GM12864 (cell line): ENCODE measurements at regions not wholly inside any gene's neighbourhood (a gene's known extent, or its start where the extent isn't known, plus 50 kb on each side); places are given as distances from the start of the nearest gene placed in this dataset.

Source experiments
- DNase-seq: peaks from one replicate; pipeline ENCODE4 v3.0.0-alpha.2; 2011; ENCODE audit warnings: low read depth
- H3K4me3 ChIP-seq: 2 replicates; pipeline ENCODE4 v1.5.1; 2011; ENCODE audit warnings: mild to moderate bottlenecking, low read depth, low read length, control low read depth
- TF ChIP-seq, protein P1 (sequence below): IDR thresholded peaks from 2 replicates; pipeline ENCODE4 v1.5.1; 2011; ENCODE audit warnings: low read depth, mild to moderate bottlenecking, moderate library complexity, low read length, control low read depth, inconsistent platforms; ENCODE audit errors: missing control alignments

DNA sequence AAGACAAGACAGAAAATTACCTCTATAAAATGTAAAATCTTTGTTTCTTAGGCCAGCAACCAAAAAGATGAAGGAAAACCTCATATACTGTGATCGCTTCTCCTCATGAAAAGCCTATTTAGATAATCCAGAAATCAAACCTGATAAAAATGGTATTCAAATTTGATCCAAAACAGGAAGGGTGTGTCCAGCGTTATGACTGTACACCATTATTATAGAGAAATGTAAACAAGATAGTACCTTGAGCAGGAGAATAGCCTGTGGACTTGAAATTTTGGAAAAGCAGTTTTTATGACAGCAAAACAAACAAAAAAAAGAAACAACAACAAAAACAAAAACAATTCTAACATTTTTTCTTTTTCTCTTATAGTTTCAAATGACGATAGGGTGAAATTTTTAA is 1382.8 kb upstream of the CDH9 start:
- TF ChIP-seq, protein P1, sequence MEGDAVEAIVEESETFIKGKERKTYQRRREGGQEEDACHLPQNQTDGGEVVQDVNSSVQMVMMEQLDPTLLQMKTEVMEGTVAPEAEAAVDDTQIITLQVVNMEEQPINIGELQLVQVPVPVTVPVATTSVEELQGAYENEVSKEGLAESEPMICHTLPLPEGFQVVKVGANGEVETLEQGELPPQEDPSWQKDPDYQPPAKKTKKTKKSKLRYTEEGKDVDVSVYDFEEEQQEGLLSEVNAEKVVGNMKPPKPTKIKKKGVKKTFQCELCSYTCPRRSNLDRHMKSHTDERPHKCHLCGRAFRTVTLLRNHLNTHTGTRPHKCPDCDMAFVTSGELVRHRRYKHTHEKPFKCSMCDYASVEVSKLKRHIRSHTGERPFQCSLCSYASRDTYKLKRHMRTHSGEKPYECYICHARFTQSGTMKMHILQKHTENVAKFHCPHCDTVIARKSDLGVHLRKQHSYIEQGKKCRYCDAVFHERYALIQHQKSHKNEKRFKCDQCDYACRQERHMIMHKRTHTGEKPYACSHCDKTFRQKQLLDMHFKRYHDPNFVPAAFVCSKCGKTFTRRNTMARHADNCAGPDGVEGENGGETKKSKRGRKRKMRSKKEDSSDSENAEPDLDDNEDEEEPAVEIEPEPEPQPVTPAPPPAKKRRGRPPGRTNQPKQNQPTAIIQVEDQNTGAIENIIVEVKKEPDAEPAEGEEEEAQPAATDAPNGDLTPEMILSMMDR, result no peak
- DNase-seq, result no peak
- no peak overlapping the region for H3K4me3 ChIP-seq

DNA sequence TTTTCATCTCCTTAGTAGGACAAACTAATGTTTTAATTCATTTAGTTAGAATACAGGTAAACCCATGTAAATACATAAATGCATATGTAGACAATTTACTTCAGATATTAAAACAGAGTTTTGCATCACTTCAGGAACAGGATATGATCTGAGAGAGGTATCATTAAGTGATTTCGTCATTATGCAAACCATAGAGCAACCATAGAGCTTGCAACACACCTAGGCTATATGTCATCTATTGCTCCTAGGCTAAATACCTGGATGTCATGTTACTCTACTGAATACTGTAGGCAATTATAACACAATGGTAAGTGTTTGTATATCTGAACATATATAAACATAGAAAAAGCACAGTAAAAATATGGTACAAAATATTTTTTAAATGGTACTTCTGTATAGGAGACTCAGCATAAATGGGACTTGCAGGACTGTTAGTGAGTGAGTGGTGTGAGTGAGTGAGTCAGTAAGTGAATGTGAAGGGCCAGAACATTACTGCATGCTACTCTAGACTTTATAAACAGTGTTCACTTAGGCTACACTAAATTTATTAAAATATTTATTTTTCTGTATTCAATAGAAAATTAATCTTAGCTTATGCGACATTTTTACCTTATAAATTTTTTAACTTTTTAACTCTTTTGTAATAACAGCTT is 1377.5 kb upstream of the CDH9 start:
- TF ChIP-seq, protein P1, result no peak
- no peak overlapping the region for H3K4me3 ChIP-seq
- DNase-seq, result no peak

DNA sequence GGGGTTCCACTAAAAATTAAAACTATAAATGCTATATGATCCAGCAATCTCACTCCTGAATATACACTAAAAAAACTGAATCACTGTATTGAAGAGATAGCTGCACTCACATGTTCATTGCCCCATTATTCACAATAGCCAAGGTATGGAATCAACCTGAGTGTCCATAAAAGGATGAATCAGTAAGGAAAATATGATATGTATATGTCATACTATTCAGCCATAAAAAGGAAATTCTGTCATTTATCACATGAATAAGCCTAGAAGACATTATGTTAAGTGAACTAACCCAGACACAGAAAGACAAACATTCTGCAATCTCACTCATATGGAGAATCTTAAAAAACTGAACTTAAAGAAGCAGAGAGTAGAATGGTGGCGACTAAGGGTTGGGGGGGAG is 1376.2 kb upstream of the CDH9 start:
- TF ChIP-seq, protein P1, result no peak
- no peak overlapping the region for H3K4me3 ChIP-seq
- DNase-seq, result no peak

- TF ChIP-seq, protein P1, result no peak
- H3K4me3 ChIP-seq, result no peak overlapping the region
- no peak for DNase-seq
Observed at GRCh38 chr5:28408651-28409050, 1370.3 kb upstream of the CDH9 start.

DNA sequence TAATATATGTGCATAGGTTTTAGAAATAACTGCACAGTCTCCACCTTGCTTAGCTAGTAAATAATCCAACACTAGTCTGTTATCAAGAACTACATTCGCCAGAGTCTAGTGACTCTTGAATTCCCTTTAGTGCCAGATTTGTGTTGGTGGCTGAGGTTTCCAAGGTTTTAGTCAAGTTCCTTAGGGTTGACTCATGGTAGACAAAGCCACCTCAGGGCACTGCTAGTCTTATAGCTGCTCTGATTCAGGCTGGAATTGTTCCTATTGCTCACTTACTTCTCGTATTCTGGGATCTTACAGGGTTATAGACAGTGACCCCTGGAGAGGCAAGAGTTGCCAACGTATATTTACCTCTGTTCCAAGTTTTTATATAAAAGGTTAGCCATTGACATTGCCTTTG is 1369.8 kb upstream of the CDH9 start:
- TF ChIP-seq, protein P1, result no peak
- no peak overlapping the region for H3K4me3 ChIP-seq
- DNase-seq, result no peak

DNA sequence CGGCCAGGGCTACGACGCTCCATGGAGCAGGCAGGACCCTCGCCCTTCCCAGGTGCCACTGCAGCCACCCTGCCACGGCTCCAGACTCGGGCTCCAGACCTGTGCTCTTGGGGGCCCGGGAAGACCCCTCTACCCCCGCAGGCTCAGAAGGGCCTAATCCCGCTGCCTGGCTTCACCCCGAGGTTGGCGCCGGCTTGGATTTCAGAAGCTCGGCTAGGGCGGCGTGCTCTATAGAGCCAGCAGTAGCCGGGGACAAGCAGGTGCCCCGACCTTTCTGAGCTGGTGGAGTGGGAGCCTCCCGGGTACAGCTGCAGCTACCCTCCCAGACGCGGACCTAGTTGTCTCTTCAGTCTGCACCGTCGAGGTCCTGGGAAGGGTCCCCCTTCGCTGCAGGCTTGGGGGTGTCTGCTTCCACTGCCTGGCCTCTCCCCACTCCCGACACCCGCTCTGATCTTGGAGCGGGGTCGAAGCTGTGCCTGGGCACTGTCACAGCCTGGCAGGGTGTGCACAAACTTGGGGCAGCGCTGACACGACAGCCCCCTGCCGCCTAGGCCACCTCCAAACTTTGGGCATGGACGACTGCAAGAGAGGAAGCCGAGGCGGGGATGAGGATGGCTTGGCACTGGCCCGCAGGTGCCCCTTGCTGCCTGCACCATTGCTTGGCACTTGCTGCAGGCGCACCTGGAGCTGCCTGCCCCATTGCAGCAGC is 1366.1 kb upstream of the CDH9 start:
- no peak overlapping the region for H3K4me3 ChIP-seq
- DNase-seq, result no peak
- TF ChIP-seq, protein P1, result no peak

- TF ChIP-seq, protein P1, result no peak
- H3K4me3 ChIP-seq, result no peak overlapping the region
- DNase-seq, result no peak
Observed at GRCh38 chr5:28403846-28404245, 1365.5 kb upstream of the CDH9 start.
